HG02623 (cell line): ENCODE measurements at regions not wholly inside any gene's neighbourhood (a gene's known extent, or its start where the extent isn't known, plus 50 kb on each side); places are given as distances from the start of the nearest gene placed in this dataset.

Experiments
- ATAC-seq: cut with Tn5 transposase; IDR thresholded peaks from one replicate; pipeline ENCODE4 v1.9.1; 2021; ENCODE audit warnings: moderate library complexity; ENCODE audit not compliant: unreplicated experiment

DNA sequence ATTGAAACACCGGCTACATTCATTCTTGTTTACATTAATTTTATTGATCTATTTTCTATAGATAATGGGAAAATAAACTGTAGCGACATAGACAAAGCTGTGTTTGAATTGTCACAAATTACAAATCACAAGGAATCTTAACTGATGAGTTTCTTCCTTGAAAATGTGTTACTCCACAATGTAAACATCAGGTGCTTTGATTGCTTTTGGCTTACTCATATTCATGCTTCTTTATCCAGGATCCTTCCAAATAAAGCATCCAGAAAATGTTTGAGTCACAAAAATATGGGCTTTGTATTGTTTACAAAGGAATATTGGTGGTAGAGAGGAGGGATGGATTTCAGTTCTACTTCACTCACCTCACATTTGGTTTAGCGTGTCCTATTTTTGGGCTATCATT, 64.0 kb downstream of the BMP2 start:
- ATAC-seq = no peak

DNA sequence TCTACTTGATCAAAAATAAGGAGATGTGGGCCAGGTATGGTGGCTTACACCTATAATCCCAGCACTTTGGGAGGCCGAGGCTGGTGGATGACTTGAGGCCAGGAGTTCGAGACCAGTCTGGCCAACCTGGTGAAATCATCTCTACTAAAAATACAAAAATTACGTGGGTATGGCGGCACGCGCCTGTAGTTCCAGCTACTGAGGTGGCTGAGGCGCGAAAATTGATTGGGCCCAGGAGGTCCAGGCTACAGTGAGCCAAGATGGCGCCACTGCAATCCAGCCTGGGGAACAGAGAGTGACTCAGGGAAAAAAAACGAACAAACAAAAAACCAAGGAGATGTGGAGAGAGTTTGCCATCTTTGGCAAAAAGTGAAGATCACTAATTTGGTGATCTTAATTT, 65.3 kb downstream of the BMP2 start:
- ATAC-seq = no peak

DNA sequence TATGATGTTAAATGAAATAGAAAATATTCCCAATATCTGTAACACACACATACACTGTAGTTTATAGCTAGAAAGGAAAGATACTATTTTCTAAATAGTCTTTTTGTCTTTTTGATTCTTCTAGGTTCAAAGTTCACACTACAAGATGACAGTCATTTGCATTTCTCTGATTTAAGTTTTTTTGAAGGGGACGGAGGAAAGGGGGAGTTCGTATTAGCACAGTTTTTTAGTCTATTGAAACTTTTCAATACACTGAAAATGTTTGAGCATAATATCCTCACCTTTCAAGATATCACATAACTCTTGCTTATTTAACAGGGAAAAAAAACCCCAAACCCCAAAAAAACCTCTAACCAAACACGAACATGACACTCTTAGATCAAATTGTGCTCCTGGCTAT, 68.1 kb downstream of the BMP2 start:
- ATAC-seq = no peak

DNA sequence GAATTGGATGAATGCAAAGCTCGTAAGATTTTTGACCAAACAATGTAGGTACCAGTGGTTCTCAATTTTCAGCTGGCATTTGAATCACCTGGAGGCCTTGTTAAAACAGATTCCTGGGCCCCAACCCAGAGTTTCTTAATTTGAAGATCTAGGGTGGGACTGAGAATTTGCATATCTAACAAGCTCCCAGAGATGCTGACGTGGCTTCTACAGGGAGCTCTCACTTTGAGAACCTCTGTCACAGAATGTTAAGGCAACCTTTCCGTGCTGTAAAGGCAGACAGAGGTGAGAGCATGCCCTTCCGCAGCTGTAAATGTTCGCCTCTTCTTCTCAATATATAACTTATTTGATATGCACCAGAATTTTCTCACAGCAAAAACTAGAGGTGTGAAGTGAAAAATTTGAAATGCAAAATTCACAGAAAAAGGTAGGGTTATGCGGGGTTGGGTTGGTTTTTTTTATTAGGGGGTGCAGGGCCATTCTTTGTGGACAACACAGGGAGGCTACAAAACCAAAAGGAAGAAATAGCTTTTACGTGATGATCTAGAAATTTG, 69.4 kb downstream of the BMP2 start:
- ATAC-seq = no peak

DNA sequence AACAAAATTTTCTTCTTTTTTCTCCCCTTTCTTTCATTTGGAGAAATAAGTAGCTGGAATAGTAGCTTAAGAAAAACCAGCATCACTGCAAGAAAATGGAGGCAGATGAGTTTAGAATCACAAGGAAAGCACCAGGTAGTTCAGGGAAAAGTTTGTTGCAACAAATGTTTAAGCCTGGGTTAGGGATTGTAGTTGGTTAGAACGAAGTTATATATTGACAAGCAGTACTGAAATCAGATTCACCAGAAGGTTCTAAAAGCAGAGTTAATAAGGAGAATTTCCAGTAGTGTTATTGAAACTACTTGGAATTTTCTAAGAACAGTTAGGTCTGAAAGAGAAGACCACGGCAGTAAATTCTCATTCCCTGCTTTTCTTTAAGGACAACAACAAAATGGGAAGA, 70.2 kb downstream of the BMP2 start:
- no peak for ATAC-seq

DNA sequence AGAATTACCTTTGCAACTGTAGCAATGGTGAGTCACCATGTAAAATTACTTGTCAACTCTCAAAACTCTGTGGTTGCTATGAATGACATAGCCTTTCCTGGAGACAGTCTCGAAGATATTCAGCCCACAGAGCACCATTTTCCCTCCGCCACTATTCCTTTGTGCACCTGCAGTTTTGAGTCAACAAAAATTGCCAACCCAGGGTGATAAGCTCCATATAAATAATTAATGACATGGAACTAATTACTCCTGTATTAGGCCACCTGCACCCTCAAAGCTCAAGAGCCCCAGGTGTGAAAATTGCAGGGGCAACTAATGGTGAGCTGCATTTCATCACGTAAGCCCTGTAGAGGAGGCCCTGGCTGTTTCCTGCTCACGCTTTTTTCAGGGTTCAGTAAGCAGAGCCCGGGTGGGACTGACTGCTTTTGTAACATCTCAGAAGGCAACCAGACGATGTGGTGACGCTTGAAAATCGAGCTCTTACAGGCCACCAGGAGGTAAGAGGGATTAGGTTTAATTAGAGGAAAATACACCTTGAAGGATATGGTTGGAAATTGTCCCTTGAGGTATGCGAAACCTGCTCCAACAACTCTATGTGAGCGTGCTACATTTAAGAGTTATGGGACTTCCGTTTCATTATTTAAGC, 70.8 kb downstream of the BMP2 start:
- no peak for ATAC-seq

DNA sequence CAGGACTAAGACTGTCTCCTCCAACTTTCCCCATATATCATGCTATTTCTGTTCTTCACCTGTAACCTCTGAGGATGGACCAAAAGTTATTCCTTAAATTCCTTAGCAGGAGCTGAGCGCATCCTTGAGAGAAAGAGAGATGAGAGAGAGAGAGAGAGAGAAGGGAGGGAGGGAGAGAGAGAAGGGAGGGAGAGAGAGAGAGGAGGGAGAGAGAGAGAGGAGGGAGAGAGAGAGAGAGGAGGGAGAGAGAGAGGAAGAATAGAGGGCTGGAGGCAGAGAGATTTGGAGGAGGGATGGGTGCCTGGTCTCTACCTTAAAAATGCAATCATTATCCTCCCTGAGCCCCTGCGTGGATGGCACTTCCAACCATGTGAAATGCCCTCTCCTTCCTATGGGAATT, 73.6 kb downstream of the BMP2 start:
- no peak for ATAC-seq

DNA sequence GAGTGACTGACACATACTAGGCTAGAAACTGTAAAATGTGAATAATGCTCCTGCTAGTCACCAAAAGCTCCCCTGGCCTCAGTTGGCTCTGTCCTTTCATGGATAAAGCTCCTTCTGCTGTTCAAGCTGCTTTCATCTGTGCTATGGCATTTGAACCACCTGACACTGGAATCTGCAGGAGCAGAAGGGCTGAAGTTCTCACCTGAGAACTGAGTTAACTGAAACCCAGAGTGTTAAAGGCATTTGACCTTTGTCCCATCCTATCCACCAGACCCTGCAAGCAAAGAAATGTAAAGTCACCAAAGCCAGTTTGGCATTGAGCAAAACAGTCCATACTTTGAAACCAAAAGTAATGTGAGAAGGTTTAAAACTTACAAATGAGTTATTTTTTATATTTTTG, 77.7 kb downstream of the BMP2 start:
- no peak for ATAC-seq

DNA sequence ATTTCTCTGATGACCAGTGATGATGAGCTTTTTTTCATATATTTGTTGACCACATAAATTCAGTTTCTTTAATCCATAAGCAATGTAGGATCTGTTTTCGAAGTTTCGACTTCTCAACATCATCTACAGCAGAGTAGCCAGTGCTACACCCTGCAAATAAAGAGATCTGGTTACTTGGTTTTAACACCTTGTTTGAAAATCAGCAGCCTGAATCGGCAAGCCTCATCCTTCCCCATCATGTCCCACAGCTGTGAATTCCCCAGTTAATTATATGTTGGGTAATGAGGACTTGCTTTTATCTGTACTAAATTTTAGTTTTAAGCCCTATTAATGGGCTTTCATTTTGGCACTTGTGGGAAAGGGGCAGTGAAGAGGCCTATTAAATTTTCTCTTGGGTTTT, 80.6 kb downstream of the BMP2 start:
- ATAC-seq = no peak

DNA sequence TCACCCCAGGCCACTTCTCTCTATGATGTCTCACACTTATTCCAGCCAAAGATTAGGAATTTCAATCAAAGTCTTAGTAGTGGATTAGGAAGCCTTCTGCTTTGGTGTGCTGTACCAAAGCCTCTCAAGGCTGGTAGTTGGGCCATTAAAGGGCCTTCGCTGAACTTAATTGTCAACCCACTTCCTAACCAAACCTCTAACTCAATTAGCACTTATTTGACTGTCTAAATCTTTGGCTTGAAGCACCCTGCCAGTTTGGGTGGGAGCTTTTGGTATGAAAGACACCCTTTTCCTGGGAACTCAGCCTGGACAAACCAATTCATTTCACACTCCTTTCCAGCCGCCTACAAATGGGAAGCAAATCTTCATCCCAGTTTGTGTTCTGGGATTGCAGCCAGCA, 81.5 kb downstream of the BMP2 start:
- ATAC-seq = no peak

DNA sequence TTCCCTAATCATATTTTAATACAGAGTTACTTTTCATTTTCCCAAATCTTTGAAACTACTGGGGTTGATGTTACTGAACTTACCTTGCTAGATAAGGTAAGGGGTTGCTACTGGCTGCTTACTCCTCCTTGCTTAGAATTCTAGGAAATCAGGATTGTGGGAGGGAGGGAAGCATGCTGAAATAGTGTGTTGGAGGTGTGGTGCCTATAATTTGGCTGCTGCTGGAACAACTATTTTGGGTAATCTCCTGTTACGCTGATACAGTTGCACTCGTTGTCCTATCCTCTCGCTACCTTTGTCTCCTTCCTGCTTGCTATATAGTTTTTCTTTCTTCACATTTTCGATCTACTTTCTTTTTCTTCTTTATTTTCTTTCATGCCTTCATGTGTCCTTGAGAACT, 83.7 kb downstream of the BMP2 start:
- ATAC-seq = no peak

DNA sequence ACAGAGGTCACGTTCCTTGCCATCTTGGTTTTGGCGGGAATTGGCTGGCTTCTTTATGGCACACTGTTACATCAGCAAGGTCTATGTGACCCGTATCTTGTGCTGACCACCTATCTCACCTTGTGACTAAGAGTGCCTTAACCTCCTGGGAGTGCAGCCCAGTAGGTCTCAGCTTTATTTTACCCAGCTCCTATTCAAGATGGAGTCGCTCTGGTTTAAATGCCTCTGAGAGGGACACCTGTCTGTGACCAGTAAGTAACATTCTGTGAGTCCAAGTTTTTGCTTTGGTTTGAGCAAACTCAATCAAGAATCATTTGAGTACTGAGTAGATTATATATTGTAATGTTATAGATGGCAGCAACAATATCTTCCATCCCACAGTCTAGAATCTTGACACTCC, 85.0 kb downstream of the BMP2 start:
- no peak for ATAC-seq

DNA sequence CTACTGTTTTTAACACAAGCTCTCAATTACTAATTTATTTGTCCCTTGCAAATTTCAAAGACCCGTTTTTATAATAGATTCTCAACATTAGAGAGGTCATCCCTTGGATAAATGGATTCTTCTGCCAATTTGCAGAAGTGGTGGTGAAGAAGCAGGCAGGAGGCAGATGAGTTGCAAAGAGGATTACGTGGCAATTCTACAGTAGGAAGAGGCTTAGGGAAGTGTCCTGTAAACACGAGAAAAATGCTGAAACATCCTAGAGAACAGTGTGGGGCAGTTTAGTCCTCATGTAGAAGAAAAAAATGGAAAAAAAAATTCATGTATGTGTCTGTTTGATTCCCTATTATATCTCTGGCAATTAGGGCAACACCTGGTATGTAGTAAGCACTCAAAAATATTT, 87.6 kb downstream of the BMP2 start:
- ATAC-seq = no peak

DNA sequence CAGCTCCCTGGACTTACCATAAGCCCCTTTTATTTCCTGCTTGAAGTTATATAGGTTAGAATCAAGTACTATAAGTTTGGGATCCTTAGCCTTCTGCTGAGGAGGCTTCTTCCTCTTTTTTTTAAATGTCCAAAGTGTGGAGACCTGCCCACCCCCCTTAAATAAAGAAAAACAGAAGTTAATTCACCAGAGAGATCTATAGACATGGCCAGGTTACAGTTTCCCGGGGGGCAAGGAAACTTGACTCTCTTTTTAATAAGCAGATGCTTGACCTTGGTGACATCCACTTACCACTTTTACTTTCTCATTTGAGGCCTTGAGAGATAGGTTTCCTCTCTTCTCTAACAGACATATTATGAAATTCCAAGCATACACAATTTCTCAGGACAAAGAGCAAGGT, 88.3 kb downstream of the BMP2 start:
- no peak for ATAC-seq

DNA sequence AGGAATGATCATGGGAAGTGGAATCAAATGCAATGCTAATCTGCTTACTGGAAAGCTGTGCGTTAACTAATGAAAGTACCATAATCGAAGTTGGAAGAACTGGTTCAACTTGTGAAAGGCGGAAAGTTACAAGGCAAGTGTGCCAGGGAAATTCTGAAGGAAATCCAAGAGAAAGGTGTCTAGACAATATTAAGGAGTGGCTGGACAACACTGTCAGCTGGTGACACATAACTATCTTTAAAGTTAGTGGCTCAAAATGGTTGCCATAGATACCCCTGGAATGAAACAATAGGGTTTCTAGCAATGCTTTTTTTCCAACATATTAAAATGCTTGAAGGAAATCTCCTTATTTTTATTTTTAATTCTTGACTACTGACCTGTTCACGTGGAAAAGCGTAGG, 90.4 kb downstream of the BMP2 start:
- no peak for ATAC-seq

DNA sequence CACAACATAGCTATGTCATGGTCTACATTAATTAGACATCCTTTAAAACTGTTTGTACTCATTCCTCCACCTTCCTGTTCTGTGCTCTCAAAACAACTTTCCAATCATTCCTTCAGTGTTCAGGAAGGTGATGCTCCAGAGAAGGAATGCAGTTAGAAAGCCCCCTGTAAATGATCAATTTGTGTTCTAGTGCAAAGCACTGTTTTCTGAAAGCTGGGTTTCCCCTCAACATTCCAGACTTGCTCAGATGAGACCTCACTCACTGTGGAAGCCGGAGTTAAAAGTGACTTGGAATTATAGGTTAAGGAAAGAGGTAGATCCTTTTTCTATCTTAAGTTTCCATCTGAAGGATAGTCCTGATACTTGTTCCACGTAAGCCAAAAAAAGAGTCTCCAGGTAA, 95.9 kb downstream of the BMP2 start:
- no peak for ATAC-seq

DNA sequence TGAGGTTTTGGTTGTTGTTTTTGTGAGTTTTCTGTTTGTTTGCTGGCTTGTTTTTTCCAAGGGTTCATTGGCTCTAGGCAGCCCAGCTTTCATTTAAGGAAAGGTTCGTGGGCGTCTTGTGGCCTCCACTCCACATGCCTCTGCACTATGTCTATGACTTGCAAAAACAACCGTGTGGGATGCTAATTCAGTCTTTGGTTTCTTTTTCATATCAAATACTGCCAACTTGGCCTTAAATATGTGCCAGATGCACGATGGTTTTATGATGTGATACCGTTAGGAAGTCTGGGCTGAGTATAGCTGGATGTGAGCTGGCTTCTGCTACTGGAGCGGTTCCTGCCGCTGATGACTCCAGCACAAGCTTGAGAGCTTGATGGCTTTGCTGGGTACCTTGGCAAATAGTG, 96.3 kb downstream of the BMP2 start:
- ATAC-seq = no peak

DNA sequence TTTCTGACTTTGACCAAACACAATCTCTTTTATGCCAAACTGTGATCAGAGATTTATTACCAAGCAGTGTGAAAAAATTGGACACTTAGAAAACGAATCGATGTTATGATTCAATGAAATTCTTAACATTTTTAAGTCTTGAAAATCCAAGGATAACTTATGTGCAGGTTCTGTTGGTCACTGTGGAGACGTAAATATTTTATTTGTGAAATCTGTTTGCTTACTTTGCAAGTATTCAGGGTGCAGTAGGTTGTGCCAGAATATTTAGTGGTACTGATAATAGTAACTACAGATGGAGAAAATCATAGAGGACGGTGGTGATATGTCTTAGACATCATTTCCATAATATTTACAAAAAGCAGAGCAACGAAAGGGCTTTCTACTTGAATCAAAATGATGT, 97.3 kb downstream of the BMP2 start:
- no peak for ATAC-seq

DNA sequence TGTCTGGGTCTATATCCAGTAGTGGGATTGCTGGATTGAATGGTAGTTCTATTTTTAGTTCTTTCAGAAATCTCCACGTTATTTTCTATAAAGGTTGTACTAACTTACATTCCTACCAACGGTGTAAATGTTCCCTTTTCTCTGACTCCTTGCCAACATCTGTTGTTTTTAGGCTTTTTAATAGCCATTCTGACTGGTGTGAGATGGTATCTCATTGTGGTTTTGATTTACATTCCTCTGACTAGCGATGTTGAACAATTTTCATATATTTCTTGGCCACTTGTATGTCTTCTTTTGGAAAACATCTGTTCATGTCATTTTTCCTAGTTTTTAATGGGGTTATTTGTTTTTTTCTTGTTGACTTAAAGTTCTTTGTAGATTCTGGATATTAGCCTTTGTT, 99.3 kb downstream of the BMP2 start:
- ATAC-seq = no peak

DNA sequence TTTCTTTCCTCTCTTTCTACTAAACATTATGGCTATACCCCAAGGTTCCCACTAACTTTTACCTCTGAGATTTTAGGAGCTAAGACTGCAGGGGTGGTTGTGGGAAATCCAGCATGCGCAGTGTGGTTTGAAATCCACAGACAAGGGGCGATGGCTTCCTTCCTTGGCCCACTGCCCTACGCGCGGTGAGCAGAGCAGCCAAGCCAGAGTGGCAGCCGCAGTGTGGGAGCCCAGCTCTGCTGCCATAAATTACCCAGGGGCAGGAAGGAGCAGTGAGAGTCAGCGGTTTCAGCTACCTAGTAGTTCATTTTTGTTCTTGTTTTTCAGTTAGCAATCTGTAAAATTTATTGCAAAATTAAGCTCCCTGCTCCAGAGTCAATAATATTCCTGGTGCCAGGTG, 101.4 kb downstream of the BMP2 start:
- ATAC-seq = no peak

DNA sequence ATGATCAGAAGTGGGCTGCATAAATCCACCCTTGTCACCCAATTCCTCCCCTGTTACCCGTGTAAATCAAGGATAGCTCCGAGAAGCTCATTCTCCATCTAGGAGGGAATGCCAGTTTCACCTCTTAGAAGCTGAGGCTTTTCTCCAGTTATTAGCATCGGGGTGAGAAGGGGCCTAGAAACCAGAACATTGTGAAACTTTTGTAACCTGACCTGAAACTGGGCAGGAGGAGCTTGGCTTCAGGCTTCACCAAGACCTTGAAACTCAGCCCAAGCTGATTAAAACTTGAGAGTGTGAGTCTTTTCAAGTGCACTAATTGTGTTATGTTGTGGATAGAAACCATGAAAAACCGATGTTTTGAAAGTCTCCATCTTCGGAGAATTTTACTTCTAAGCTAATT, 103.1 kb downstream of the BMP2 start:
- ATAC-seq = no peak

DNA sequence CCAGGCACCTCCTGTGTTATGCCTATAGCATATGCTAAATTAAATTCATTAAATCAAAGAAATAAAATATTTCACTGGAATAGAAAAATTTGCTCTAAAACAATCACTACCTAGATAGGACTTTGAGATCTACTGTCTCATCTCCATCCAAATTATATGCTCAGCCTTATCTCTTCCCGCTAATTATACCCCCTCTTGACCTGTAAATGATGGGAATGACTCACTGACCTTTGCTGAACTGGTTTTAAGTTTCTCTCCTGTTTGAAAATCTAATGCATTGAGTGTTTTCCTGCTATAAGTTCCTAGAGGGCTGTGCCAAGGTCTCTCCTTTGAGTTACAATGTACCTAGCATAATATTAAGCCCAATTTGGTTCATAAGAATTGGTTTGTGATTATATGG, 110.1 kb downstream of the BMP2 start:
- no peak for ATAC-seq

DNA sequence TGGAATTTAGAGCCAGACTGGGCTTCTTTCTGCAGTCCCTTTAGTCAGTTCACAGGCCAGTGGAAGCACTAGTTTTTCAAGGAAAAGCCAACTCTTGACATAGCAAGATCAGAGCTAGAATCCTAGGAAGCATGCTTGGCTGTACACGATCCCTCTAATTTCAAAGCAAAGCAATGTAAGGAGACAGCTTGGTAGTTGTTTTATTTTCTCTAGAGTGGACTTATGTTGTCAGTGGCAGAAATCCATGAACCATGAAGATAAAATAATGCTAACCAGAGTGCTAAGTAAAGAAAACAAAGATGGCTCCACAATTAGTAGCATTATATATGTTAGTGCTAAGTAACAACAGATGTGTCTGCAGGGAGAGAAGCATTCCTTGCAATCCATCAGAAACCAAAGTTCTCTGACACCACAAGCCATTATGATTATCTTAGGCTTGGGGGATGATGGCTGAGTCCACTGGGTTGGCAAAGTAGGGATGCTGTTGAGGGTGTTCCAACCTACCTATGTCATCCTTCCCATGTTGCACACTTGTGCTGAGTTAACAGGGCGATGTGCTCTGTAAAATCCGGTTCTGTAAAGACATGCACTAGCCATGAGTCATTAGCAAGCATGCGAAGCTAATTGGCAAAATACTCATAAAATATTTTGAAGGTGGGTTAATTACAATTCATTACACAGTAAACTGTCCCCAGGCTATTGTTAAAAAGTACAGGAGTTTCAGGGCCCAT, 115.2 kb downstream of the BMP2 start:
- ATAC-seq = no peak
